SK-N-SH treated with all-trans-retinoic acid at 6 μM for 48 hours (cell line): ENCODE measurements at regions not wholly inside any gene's neighbourhood (a gene's known extent, or its start where the extent isn't known, plus 50 kb on each side); places are given as distances from the start of the nearest gene placed in this dataset.

Source experiments
- ATAC-seq: fragments of 200-7000 bp; cut with Tn5 transposase; 3 replicates; pipeline ENCODE4 v1.9.1; 2020; ENCODE audit warnings: mild to moderate bottlenecking, moderate library complexity
- BACH2 ChIP-seq: fragments of 250-450 bp; sonication (Bioruptor Pico); IDR thresholded peaks from 2 replicates; pipeline ENCODE4 v1.9.0; 2021; ENCODE audit warnings: mild to moderate bottlenecking, borderline replicate concordance
- CREB5 ChIP-seq: fragments of 250-450 bp; sonication (Bioruptor Pico); IDR thresholded peaks from 2 replicates; pipeline ENCODE4 v1.5.1; 2020; ENCODE audit warnings: low read depth, mild to moderate bottlenecking, moderate library complexity
- CSRNP3 ChIP-seq: fragments of 250-450 bp; sonication (Bioruptor Pico); IDR thresholded peaks from 2 replicates; pipeline ENCODE4 v1.5.1; 2021; ENCODE audit warnings: mild to moderate bottlenecking, moderate library complexity
- ESRRG ChIP-seq: fragments of 250-450 bp; sonication (Bioruptor Pico); IDR thresholded peaks from 2 replicates; pipeline ENCODE4 v1.6.1; 2021; ENCODE audit warnings: mild to moderate bottlenecking
- GLIS3 ChIP-seq: fragments of 250-450 bp; sonication (Bioruptor Pico); IDR thresholded peaks from 2 replicates; pipeline ENCODE4 v1.5.0; 2020; ENCODE audit warnings: mild to moderate bottlenecking, moderate library complexity
- ISL1 ChIP-seq: fragments of 250-450 bp; sonication (Bioruptor Pico); IDR thresholded peaks from 2 replicates; pipeline ENCODE4 v2.1.2; 2022; ENCODE audit warnings: mild to moderate bottlenecking, moderate library complexity
- OSR1 ChIP-seq: fragments of 250-450 bp; sonication (Bioruptor Pico); IDR thresholded peaks from 2 replicates; pipeline ENCODE4 v1.8.0; 2022; ENCODE audit warnings: moderate library complexity, mild to moderate bottlenecking, inconsistent platforms
- PATZ1 ChIP-seq: fragments of 250-450 bp; sonication (Bioruptor Pico); IDR thresholded peaks from 2 replicates; pipeline ENCODE4 v1.8.0; 2020; ENCODE audit warnings: mild to moderate bottlenecking, moderate library complexity, borderline replicate concordance
- POU6F1 ChIP-seq: fragments of 250-450 bp; sonication (Bioruptor Pico); IDR thresholded peaks from 2 replicates; pipeline ENCODE4 v1.8.0; 2021; ENCODE audit warnings: low read depth, mild to moderate bottlenecking, moderate library complexity, borderline replicate concordance
- PPARA ChIP-seq: fragments of 250-450 bp; sonication (Bioruptor Pico); IDR thresholded peaks from 2 replicates; pipeline ENCODE4 v1.5.0; 2020; ENCODE audit warnings: mild to moderate bottlenecking, borderline replicate concordance
- RARB ChIP-seq: fragments of 250-450 bp; sonication (Bioruptor Pico); IDR thresholded peaks from 2 replicates; pipeline ENCODE4 v1.8.0; 2021; ENCODE audit warnings: mild to moderate bottlenecking, moderate library complexity
- TOX ChIP-seq: fragments of 250-450 bp; sonication (Bioruptor Pico); IDR thresholded peaks from 2 replicates; pipeline ENCODE4 v1.8.0; 2021; ENCODE audit warnings: mild to moderate bottlenecking, moderate library complexity, borderline replicate concordance
- TSHZ2 ChIP-seq: fragments of 250-450 bp; sonication (Bioruptor Pico); IDR thresholded peaks from 2 replicates; pipeline ENCODE4 v1.5.0; 2020; ENCODE audit warnings: mild to moderate bottlenecking, moderate library complexity
- ZC3H10 ChIP-seq: fragments of 250-450 bp; sonication (Bioruptor Pico); IDR thresholded peaks from 2 replicates; pipeline ENCODE4 v1.5.1; 2021; ENCODE audit warnings: mild to moderate bottlenecking, moderate library complexity
- ZFP30 ChIP-seq: fragments of 450-650 bp; formaldehyde crosslinking; IDR thresholded peaks from 2 replicates; pipeline ENCODE4 v1.5.0; 2022; ENCODE audit warnings: mild to moderate bottlenecking, moderate library complexity
- ZNF565 ChIP-seq: fragments of 450-650 bp; formaldehyde crosslinking; conservative IDR thresholded peaks from 2 replicates; pipeline ENCODE4 v1.5.0; 2020; ENCODE audit warnings: low read depth, mild to moderate bottlenecking, moderate library complexity
- ZNF70 ChIP-seq: fragments of 450-650 bp; formaldehyde crosslinking; IDR thresholded peaks from 2 replicates; pipeline ENCODE4 v1.5.0; 2020; ENCODE audit warnings: mild to moderate bottlenecking, moderate library complexity
- ZNF8 ChIP-seq: fragments of 450-650 bp; formaldehyde crosslinking; IDR thresholded peaks from 2 replicates; pipeline ENCODE4 v1.5.0; 2020; ENCODE audit warnings: mild to moderate bottlenecking, moderate library complexity

GRCh38 chrX:122913134-122913533, 270.9 kb upstream of the GRIA3 start:
- TF ChIP-seq BACH2 (CRISPR knock-in tag) (no peak), ESRRG (no peak), POU6F1 (CRISPR knock-in tag) (no peak), ISL1 (no peak), CSRNP3 (no peak), TSHZ2 (no peak), PPARA (CRISPR knock-in tag) (no peak), ZFP30 (CRISPR knock-in tag) (no peak), GLIS3 (no peak), ZC3H10 (no peak), PATZ1 (no peak), ZNF70 (CRISPR knock-in tag) (no peak), CREB5 (CRISPR knock-in tag) (no peak), RARB (CRISPR knock-in tag) (no peak), ZNF8 (CRISPR knock-in tag) (no peak), OSR1 (CRISPR knock-in tag) (no peak)
- ATAC-seq, result no peak

GRCh38 chrX:122913764-122914163, 270.3 kb upstream of the GRIA3 start:
- ATAC-seq, result no peak
- TF ChIP-seq RARB (CRISPR knock-in tag) (no peak), PATZ1 (no peak), ZNF70 (CRISPR knock-in tag) (no peak), POU6F1 (CRISPR knock-in tag) (no peak), TOX (CRISPR knock-in tag) (no peak), PPARA (CRISPR knock-in tag) (no peak), OSR1 (CRISPR knock-in tag) (no peak), BACH2 (CRISPR knock-in tag) (no peak), ZFP30 (CRISPR knock-in tag) (no peak), ZNF565 (no peak), CREB5 (CRISPR knock-in tag) (no peak), ESRRG (no peak), CSRNP3 (no peak), ZC3H10 (no peak)
- TF ChIP-seq, all 23 proteins: peak for 0
